ENCODE measurements at regions not wholly inside any gene's neighbourhood (a gene's known extent, or its start where the extent isn't known, plus 50 kb on each side); places are given as distances from the start of the nearest gene placed in this dataset.

- DNase-seq, result no peak
Measured at GRCh38 chr1:147811273-147811672, 50.9 kb upstream of the GJA5 start.

GRCh38 chr1:147811751-147812150 lies 51.3 kb upstream of the GJA5 start:
- no peak for DNase-seq

- DNase-seq, result no peak
Measured at GRCh38 chr1:147812799-147813198, 52.4 kb upstream of the GJA5 start.

- no peak for DNase-seq
Measured at GRCh38 chr1:147815503-147815902, 55.1 kb upstream of the GJA5 start.

- no peak for DNase-seq
Measured at GRCh38 chr1:147820761-147821297, 60.4 kb upstream of the GJA5 start.

GRCh38 chr1:147821883-147822282 lies 61.5 kb upstream of the GJA5 start:
- no peak for DNase-seq

GRCh38 chr1:147822292-147822691 lies 61.9 kb upstream of the GJA5 start:
- DNase-seq, result no peak

- no peak for DNase-seq
Measured at GRCh38 chr1:147824001-147824400, 63.6 kb upstream of the GJA5 start.

- DNase-seq, result no peak
Measured at GRCh38 chr1:147824798-147825197, 64.4 kb upstream of the GJA5 start.

- no peak for DNase-seq
Measured at GRCh38 chr1:147825586-147825985, 65.2 kb upstream of the GJA5 start.

GRCh38 chr1:147826259-147826658 lies 65.9 kb upstream of the GJA5 start:
- no peak for DNase-seq

- DNase-seq, result no peak
Measured at GRCh38 chr1:147833231-147833860, 69.2 kb upstream of the GJA8 start.

- no peak for DNase-seq
Measured at GRCh38 chr1:147834181-147834580, 68.4 kb upstream of the GJA8 start.

- DNase-seq, result no peak
Measured at GRCh38 chr1:147834810-147835209, 67.8 kb upstream of the GJA8 start.

GRCh38 chr1:147837129-147837963 lies 65.2 kb upstream of the GJA8 start:
- no peak for DNase-seq

GRCh38 chr1:147837964-147838292 lies 64.7 kb upstream of the GJA8 start:
- DNase-seq, result no peak

- DNase-seq, result peak; percentile 1
Measured at GRCh38 chr1:147840909-147841308, 61.7 kb upstream of the GJA8 start.

GRCh38 chr1:147842578-147842977 lies 60.0 kb upstream of the GJA8 start:
- no peak for DNase-seq

GRCh38 chr1:147843486-147843885 lies 59.1 kb upstream of the GJA8 start:
- no peak for DNase-seq

- no peak for DNase-seq
Measured at GRCh38 chr1:147847831-147848230, 54.8 kb upstream of the GJA8 start.

- DNase-seq, result no peak
Measured at GRCh38 chr1:147849098-147849895, 53.3 kb upstream of the GJA8 start.

- DNase-seq, result no peak
Measured at GRCh38 chr1:147850737-147851136, 51.9 kb upstream of the GJA8 start.

- no peak for DNase-seq
Measured at GRCh38 chr1:147851149-147851548, 51.4 kb upstream of the GJA8 start.

All from CD4-positive, alpha-beta T cell treated with Interleukin-17A for 1 hour (primary cell).